Right renal cortex interstitium (tissue), 3 donors: ENCODE measurements at regions not wholly inside any gene's neighbourhood (a gene's known extent, or its start where the extent isn't known, plus 50 kb on each side); places are given as distances from the start of the nearest gene placed in this dataset.
"Not testable (repeated sequence)": the region's sequence is repeated elsewhere in the genome, so short reads cannot be mapped to it uniquely, and the experiment has no call there.

Experiments used
- DNase-seq, 3 donors: peaks; one replicate each; pipeline ENCODE4 v3.0.0-alpha.2; 2013; ENCODE audit warnings: low read depth in 3 of 3, low spot score in 2 of 3

DNA sequence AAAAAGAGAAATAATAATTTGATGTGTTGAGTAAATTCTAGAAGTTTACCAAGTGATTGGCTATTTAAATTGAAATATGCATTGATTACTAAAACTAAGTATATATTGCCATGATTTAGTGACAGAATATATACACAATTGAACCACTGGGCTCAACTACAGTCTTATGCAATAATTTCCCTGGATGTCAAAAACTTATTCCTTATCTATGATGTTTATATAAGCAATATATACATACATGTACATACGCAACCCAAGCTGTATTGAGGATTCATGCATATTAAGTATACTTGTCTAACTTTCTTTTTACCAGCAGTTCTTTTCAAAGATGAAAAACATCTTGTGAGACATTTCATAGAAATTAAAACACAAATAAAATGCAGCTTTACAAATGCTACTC is 165.8 kb downstream of the ZIC4 start:
- DNase-seq = no peak

DNA sequence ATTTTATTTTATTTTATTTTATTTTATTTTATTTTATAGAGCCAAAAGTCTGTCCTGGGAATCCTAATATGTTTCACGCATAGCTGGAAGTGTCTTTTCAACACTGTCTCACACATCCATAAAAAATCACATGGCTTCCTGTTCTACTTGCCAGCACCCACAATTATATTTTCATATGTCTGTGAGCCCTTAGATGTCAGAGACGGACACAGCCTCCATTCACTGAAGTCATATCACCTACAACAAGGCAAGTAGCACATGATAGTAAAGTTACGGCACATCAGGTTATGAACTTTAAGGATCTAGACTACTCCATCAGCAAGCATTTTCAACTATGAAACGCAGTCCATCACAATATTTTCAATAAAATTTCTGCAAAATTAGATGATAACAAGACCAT is 168.4 kb downstream of the ZIC4 start:
- no peak for DNase-seq

DNA sequence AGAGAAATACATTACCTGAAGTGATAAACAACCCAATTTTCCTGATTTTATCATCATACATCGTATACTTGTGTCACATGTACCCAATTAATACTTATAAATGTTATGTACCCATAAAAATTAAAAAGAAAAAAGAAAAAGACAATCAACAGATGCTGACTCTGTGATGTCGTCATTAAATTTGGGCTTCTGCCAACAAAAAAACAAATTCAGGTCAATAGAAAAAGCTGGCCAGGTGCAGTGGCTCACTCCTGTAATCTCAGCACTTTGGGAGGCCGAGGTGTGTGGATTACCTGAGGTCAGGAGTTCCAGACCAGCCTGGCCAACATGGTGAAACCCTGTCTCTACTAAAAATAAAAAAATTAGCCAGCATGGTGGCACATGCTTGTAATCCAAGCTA is 174.4 kb downstream of the ZIC4 start:
- DNase-seq = not testable (repeated sequence)

DNA sequence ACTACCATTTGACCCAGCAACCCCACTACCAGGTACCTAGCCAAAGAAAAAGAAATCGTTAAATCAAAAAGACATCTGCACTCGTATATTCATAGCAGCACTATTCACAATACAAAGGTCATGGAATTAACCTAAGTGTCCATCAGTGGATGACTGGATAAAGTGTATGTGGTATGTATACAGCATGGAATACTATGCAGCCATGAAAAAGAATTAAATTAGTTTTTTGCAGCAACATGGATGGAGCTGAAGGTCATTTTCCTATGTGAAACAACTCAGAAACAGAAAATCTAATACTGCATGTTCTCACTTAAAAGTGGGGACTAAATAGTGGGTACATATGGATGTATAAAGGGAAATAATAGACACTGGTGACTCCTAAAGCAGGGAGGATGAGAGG is 175.2 kb downstream of the ZIC4 start:
- no peak for DNase-seq

DNA sequence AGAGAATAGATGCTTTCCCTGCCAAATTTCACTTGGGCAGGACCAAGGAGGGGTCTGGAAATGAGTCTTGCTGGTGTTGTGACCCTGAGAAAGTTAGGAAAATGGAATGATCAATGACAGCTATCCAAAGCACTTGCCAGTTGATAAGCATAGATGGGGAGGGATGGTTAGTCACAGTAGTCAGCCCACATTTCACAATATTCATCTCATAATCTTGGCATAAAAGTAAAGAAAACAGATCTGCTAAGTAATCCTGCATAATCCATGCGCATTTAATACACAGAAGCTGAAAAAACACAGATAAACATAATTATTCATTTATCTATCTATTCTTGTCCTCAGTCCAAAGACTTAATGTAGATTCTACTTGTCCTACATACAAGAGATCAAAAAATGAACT is 184.1 kb downstream of the ZIC4 start:
- no peak for DNase-seq

DNA sequence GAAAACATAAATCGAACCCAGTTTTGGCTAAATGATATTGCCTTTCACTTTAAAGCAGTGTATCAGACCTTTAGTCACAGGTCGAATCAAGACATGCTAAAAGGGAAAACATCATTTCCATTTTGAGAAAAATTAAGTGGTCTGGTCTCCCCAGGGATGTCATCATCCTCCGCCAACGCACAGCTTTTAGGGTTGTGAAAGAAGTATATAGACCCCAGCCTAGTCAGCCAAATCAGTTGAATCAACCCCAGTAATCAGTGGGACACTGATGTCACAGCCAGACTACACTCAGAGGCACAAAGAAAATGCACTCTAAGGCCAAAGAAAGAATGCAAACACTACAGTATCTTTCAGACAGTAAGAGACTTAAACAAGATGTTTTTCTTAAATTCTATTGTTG is 187.4 kb downstream of the ZIC4 start:
- DNase-seq = no peak

DNA sequence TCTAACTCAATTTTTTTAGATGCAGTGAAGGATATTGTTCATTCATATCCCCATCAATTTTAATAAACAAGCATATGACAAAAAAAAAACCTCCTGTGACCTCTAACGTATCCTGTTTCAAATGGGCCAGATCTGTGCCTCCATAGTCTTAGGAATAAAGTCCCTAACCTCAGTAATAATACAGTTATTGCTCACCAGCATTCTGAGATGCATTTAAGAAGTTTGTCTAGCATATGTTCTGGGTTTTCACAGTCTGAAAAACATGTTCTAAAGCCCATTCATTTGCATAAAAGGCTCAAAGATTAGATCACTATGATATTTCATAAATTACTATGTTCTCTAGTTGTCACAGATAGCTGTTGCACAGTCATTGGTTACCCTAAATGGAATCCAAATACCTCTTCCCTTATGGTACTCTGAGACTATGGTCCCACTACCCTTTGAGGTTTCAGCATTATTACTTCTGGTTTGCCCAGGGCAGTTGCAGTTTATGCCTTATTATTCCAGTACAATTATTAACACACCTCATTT is 190.1 kb downstream of the ZIC4 start:
- DNase-seq = no peak

DNA sequence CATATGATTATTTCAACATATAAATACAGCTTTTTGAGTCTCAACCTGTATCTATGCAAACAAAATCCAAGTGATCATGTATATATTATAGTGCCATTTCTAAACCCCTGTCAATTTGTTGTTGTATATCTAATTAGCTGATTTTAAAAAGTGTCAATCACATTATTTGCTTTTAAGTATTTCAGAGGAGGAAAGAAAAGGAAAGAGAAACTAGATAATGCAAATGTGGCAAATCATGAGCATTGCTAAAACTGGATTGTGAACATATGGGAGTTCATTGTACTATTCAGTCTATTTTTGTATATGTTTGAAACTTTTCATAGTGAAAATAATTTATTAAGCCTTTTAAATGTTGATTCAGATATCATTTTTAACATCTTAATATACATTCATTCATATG is 190.7 kb downstream of the ZIC4 start:
- DNase-seq = no peak

DNA sequence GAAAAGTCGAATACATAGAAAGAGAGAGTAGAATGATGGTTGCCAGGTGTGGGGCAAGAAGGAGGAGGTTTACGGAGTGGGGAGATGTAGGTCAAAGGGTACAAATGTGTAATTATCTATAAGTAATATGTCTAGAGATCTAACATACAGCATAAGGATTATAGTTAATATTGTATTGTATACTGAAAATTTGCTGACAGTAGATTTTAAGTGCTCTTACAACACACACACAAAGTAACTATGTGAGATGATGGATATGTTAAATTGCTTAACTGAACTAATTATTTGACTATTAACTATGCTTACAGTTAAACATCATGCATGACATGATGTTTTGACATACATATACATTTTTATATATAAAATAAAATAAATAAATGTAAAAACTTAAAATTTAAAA is 192.7 kb downstream of the ZIC4 start:
- no peak for DNase-seq

DNA sequence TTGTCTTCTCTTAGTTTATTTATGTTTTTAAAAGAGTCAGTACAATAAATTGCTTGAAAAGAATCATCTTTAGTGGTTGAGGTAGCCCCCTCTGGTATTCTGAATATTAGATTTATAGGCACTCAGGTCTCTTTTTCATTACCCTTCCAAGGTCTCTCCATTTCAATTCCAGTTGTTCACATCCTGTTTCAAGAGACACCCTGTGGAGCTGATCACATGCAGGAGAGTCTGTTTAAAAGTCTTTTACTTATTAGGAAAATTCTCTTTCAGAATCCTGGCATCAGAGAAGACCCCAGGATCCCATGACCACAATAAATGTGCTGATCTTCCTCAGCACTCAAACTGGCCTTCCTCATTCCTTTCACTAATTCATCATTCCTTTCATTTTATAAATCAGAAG is 195.7 kb downstream of the ZIC4 start:
- DNase-seq = no peak

DNA sequence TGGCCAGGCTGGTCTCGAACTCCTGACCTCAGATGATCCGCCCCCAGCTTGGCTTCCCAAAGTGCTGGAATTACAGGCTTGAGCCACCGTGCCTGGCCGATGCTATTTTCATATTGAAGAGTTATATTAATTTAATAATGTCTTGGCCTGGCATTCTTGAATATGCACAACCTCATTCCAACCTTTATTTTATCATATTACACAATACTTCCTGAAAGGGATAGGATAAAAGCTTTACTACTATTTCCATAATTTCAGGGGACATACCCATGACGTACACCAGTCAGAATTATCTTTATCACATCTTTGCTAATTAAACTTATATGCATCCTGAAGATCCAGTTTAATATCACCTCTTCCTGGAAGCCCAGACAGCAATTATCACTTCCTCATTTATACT is 205.3 kb downstream of the ZIC4 start:
- no peak for DNase-seq

DNA sequence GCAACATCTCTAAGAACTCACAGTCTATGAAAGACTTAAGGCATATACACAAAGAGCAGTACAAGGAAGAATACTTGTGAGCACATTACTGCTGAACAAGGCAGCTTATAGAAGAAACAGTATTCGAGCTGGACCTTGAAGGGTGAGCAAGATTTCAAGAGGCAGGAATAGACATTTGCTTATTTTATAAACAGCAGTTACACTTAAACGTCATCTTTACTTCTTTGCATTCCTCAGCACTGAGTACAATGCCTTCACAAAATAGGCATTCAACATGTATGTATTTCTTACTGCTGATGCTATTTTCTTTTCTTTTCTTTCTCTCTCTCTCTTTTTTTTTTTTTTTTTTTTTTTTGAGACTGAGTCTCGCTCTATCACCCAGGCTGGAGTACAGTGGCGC is 205.8 kb downstream of the ZIC4 start:
- no peak for DNase-seq

DNA sequence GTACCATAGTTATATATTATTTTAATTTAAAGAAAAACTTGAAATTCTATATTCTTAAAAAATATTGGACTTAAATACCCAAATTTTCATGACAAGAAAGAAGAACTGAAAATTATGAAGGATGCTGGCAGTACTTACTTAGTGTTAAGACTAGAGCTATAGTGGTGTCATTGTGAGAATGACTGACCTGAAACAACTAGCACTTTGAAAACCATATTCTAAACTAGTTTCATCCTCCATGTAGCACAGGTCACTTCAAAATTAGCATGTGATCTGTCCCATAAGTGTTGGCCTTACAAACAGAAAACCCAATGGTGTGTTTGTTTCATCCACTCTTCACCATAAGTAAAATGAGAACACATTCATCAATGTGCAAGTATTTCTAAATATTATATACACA is 208.6 kb downstream of the ZIC4 start:
- no peak for DNase-seq

DNA sequence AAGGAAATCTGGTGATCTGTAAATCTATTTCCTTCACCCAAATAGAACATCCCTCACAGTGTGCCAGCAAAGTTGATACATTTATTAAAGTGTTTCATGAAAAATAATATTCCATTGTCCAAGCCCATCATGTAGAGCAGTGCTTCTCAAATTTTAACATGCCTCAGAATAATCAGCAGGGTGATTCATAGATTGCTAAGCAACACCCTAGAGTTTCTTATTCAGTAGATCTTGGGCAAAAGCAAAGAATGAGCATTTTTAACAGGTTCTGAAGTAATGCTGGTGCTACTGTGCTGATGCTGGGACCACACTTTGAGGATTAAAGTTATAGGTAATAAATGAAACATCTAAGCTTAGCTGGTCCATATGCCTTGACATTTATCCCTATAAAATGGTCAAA is 210.5 kb downstream of the ZIC4 start:
- DNase-seq = no peak

DNA sequence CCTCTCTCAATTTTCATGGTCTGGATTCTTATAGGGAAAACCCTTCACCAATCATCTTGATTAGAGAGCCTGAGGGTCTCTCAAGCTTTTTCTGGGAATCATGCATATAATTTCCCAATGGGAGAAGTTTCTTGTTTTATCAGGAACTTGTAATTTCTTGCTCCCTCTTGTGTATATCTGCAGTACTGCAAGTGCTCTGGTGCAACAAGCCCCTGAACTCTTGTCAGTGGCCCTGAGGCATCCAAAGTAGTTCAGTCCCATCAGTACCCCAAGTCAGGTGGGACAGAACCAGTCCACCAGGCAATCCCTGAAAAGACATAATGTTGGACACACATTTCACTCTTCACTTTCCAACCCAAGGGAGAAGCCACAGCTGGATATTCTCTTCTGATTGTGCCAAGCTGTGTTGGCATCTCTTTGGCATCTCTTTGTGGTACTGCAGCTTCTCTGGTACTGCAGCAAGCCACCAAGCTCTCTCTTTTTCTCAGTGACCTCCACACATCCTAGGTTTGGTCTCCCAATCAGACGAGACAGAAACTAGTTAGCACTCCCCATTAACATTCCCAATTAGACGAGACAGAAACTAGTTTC is 214.5 kb downstream of the ZIC4 start:
- peak; percentile 5 to 25 (median 10) for DNase-seq

DNA sequence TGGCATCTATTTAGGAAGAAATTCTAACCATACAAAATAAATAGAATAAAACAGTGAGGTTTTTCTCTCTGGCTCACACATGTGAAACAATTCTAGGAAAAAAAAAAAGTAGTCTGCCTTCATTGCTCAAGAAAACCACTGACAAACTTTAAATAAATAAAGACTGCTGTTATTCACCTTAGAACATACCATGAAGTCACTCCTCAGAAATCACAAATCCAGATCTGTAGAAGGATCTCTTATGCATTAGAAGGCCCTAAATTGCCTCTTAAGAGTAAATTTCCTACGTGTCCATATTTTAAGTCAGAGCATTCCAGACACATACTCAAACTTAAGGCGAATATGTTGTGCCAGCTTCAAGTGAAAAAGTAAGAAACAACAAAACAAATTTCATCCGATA is 217.3 kb downstream of the ZIC4 start:
- no peak for DNase-seq

DNA sequence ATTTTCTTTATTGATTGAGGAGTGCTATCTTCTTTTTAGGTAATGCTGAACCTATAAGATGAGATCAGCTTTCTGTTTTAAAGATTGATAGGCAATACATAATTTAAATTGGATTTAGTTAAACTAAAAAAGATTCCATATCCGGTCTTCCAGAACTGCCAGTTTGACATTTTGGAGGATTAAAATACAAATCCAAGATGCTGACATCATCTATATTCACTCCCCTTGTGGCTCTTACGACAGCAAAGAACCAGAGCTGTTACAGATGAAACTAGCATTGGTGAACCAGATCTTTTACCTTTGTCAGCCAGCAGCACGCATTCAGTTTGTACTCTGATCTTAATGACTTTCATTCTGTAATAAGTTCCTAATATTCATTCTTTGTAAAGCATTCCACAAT is 218.7 kb downstream of the ZIC4 start:
- DNase-seq = no peak

DNA sequence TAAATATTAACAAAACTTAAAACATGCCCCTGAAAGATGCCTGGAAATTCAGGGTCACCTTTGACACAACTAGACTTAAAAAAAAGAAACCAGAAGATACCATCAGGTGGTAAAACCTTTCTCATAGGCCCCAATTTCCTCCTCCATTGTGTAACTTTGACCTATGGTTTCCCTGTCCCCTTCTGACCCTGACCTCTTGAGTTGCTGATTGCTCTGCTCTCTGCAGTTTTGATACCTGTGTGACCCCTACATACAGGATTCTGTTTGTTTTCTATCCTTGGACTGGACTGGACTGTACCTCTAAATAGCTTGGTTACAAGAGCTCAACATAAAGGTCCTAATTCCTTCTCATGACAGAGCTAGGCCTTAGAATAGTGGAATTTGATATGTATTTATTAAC is 220.6 kb downstream of the ZIC4 start:
- no peak for DNase-seq

DNA sequence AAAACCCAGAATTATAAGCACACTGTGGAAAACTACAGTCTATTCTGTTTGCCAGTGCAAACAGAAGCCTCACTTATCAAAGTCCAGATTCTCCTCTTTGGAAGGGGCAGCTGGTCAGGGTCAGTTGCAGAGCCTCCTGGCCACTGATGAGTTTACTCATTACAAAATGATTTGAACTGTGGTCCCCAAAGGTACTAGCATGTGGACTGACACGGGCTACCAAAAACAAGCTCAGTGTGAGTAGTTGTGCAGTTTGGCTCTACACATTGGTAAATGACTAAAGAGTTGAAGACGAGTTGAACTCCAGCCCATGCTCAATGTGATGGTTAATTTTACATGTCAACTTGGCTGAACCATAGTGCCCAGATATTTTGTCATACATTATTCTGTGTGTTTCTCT is 221.5 kb downstream of the ZIC4 start:
- DNase-seq = no peak

DNA sequence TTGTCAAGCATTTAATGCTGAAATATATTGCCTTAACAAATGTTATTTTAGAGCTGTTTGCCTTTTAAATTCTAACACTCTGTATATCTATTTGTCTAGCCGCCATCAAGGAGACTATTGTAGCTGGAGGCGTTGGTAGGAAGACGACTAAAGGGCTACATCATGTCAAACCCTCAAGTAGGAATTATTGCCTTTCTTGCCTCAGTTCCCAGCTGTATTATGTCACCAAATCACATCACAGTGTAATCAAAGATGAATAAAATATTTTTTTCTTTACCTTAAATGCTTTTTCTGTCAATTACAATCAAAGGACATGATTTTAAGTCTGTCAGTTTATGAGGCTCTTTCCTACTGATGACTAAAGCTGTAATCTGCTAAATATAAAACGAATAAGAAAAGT is 233.1 kb downstream of the ZIC4 start:
- DNase-seq = no peak

DNA sequence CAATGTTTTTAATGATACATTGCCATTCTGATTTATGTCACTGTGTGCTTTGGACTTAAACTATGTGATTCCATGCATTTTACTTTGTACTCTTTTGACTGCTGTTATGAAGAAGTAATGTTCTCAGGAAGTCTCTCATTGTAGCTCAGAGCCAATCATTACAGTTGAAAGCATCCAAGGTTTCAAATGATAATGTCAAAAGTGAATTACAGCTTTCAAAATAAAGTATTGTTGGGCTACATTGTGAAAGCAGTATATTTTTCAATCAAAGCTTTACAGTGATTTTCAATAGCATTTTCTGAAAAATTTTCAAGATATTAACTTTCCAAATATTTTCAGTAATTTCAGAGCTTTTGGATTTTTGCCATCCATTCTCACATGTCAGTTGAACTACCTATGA is 243.6 kb downstream of the ZIC4 start:
- no peak for DNase-seq

DNA sequence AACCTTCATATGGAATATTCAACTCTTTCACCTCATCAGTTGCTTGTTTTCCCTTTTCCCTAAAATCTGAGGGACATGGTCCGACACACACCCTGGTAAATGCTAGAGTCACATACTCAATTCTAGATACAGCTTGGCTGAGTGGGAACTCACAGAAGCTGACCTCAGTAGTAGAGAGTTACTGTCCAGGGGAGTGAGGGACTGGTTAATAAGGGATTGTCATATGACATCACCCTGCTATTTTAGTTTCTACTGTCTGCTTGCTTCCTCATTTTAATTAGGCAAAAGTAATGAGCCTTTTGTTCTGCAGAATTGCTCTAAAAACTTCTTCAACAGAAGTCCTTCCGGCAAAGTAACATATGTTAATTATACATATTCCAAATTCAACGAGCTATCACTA is 244.5 kb downstream of the ZIC4 start:
- DNase-seq = no peak

DNA sequence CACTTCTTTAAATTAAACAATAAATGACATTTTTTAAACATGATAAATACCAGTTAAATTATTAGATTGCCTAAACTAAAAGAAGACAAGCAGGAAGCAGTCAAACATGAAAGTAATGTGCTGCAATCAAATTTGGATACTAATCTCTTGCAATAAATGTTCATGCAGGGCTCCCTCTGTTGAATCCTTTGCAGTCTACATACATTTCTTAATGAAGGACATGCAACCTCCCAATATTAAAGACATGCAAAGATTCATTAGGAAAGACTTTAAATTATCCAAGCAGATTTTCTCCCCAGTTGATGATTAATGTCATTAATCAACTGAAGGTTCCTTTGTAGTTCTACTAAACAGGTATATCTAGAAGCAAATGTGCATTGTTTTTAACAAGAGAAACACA is 245.4 kb downstream of the ZIC4 start:
- DNase-seq = no peak
